Medulla oblongata (tissue), 1 donor: ENCODE measurements at regions not wholly inside any gene's neighbourhood (a gene's known extent, or its start where the extent isn't known, plus 50 kb on each side); places are given as distances from the start of the nearest gene placed in this dataset.
A peak's percentile ranks its signal among the peaks of the same experiment; 100 is the strongest.

Experiments
- DNase-seq: peaks from one replicate; pipeline ENCODE4 v3.0.0-alpha.2; 2015; ENCODE audit errors: extremely low spot score

GRCh38 chr3:148219999-148220398, 477.7 kb upstream of the AGTR1 start:
- DNase-seq, result no peak

GRCh38 chr3:148221303-148221702, 476.4 kb upstream of the AGTR1 start:
- no peak for DNase-seq

- no peak for DNase-seq
Measured at GRCh38 chr3:148223266-148223665, 474.4 kb upstream of the AGTR1 start.

- no peak for DNase-seq
Measured at GRCh38 chr3:148226246-148226645, 471.5 kb upstream of the AGTR1 start.

GRCh38 chr3:148227534-148227933, 470.2 kb upstream of the AGTR1 start:
- no peak for DNase-seq

- no peak for DNase-seq
Measured at GRCh38 chr3:148229107-148229506, 468.6 kb upstream of the AGTR1 start.

- no peak for DNase-seq
Measured at GRCh38 chr3:148230473-148230872, 467.2 kb upstream of the AGTR1 start.

GRCh38 chr3:148232389-148232788, 465.3 kb upstream of the AGTR1 start:
- no peak for DNase-seq

GRCh38 chr3:148233403-148233802, 464.3 kb upstream of the AGTR1 start:
- no peak for DNase-seq

- no peak for DNase-seq
Measured at GRCh38 chr3:148234536-148234935, 463.2 kb upstream of the AGTR1 start.

- DNase-seq, result no peak
Measured at GRCh38 chr3:148235566-148235965, 462.1 kb upstream of the AGTR1 start.

GRCh38 chr3:148238421-148238821, 459.3 kb upstream of the AGTR1 start:
- no peak for DNase-seq

- DNase-seq, result no peak
Measured at GRCh38 chr3:148240351-148240750, 457.4 kb upstream of the AGTR1 start.

- DNase-seq, result no peak
Measured at GRCh38 chr3:148243609-148244008, 454.1 kb upstream of the AGTR1 start.

- no peak for DNase-seq
Measured at GRCh38 chr3:148246291-148246923, 451.3 kb upstream of the AGTR1 start.

GRCh38 chr3:148253713-148254112, 444.0 kb upstream of the AGTR1 start:
- no peak for DNase-seq

- DNase-seq, result no peak
Measured at GRCh38 chr3:148254402-148254801, 443.3 kb upstream of the AGTR1 start.

GRCh38 chr3:148255981-148256969, 441.4 kb upstream of the AGTR1 start:
- no peak for DNase-seq

GRCh38 chr3:148262980-148263379, 434.7 kb upstream of the AGTR1 start:
- DNase-seq, result no peak

- no peak for DNase-seq
Measured at GRCh38 chr3:148265841-148266240, 431.9 kb upstream of the AGTR1 start.

- no peak for DNase-seq
Measured at GRCh38 chr3:148266341-148266740, 431.4 kb upstream of the AGTR1 start.

- peak; percentile 92 for DNase-seq
Measured at GRCh38 chr3:148269816-148270215, 427.9 kb upstream of the AGTR1 start.

GRCh38 chr3:148280623-148281242, 417.0 kb upstream of the AGTR1 start:
- DNase-seq, result no peak
